Gastrocnemius medialis (tissue), 4 donors: ENCODE measurements at regions not wholly inside any gene's neighbourhood (a gene's known extent, or its start where the extent isn't known, plus 50 kb on each side); places are given as distances from the start of the nearest gene placed in this dataset.

Experiments
- CTCF ChIP-seq, 5 experiments: fragments of 450-650 bp in 3 of 5; fragments of 200-600 bp in 2 of 5; sonication (generic) in 2 of 5; IDR thresholded peaks in 4 of 5; conservative IDR thresholded peaks in 1 of 5; 1 replicate in 4 of 5; 2 replicates in 1 of 5; pipeline ENCODE4 v1.5.1; 2016 to 2019; ENCODE audit warnings: antibody characterized with exemption in 5 of 5, mild to moderate bottlenecking in 3 of 5, moderate library complexity in 3 of 5
- POLR2A ChIP-seq, 2 donors: fragments of 450-650 bp; IDR thresholded peaks; one replicate each; pipeline ENCODE4 v1.6.1; 2017; ENCODE audit warnings: antibody characterized with exemption in 2 of 2, mild to moderate bottlenecking in 2 of 2, moderate library complexity in 2 of 2

- TF ChIP-seq CTCF (IDR thresholded peaks at IDR 0.05 in 4 of 5, conservative IDR thresholded peaks at IDR 0.05 in 1 of 5): no peak
- TF ChIP-seq POLR2A (IDR thresholded peaks at IDR 0.05): no peak
Measured at GRCh38 chr19:5287066-5287465, 53.5 kb downstream of the PTPRS start.
